ENCODE measurements at regions not wholly inside any gene's neighbourhood (a gene's known extent, or its start where the extent isn't known, plus 50 kb on each side); places are given as distances from the start of the nearest gene placed in this dataset.

GRCh38 chr5:125659316-125660023, 763.7 kb upstream of the GRAMD2B start (continued):
- TF ChIP-seq CREB1 (IDR thresholded peaks at IDR 0.05; ENCODE audit: low read depth) (no peak), NRF1 (conservative IDR thresholded peaks at IDR 0.05; ENCODE audit: low read depth, low read length) (no peak), HDGF (IDR thresholded peaks at IDR 0.05) (no peak), POLR2AphosphoS5 (IDR thresholded peaks at IDR 0.05; ENCODE audit: low read length) (no peak)

DNA sequence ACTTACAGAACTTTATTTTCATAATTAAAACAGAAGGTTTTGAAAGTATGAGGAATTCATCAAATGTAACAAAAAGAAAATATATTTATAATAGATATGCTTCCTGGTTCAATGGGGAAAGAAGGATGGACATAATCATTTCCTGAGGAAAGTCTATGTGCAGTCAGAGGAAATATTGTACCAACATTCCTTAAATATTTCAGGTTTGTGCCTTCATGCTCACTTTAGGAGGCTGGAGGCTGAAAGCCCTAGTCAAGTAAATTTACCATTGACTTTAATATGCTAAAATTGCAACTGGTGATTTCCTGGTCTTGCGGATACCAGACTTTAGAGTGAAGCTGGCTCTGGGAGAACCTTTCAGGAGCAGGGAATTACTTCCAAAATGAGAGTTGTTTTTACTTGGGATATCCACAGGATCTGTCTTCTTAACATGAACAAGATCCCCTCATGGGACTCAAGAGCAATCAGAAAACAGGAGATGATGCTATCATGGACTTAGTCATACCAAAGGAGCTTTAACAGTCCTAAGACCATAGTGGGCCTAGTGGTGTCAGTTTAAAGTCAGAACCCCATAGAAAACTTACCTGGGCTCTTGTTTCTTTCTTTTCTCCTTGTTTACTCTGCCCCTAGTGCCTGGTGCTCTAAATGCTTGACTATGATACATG, 762.8 kb upstream of the GRAMD2B start:
- ChIA-PET SMC1A (ENCODE audit: uncharacterized antibody, unreplicated experiment) (no interaction called here), POLR2A (no interaction called here), RAD21 (ENCODE audit: unreplicated experiment) (no interaction called here), CTCF (no interaction called here)
- no peak for ATAC-seq
- TF ChIP-seq, protein P1, sequence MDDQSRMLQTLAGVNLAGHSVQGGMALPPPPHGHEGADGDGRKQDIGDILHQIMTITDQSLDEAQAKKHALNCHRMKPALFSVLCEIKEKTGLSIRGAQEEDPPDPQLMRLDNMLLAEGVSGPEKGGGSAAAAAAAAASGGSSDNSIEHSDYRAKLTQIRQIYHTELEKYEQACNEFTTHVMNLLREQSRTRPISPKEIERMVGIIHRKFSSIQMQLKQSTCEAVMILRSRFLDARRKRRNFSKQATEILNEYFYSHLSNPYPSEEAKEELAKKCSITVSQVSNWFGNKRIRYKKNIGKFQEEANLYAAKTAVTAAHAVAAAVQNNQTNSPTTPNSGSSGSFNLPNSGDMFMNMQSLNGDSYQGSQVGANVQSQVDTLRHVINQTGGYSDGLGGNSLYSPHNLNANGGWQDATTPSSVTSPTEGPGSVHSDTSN (IDR thresholded peaks at IDR 0.05; ENCODE audit: insufficient replicate concordance, low read depth, low read length), result no peak
- TF ChIP-seq ZNF592 (IDR thresholded peaks at IDR 0.05) (no peak), RCOR1 (conservative IDR thresholded peaks at IDR 0.05; ENCODE audit: low read depth, low read length) (no peak)
- Histone ChIP-seq H3K79me2 (ENCODE audit: control insufficient read depth, insufficient read depth, low read length) (no peaks in the 10 kb centered on the region), H3K27ac (ENCODE audit: control insufficient read depth, insufficient read depth) (no peak overlapping the region), H4K20me1 (ENCODE audit: control insufficient read depth, insufficient read depth) (no peaks in the 10 kb centered on the region), H3K4me2 (ENCODE audit: control insufficient read depth, insufficient read depth) (no peak overlapping the region), H2AFZ (ENCODE audit: control insufficient read depth, low read depth, low read length) (no peak overlapping the region), H3K4me3 (no peak overlapping the region), H3K9ac (ENCODE audit: control insufficient read depth, insufficient read depth, low read length) (no peak overlapping the region), H3K9me3 (replicated peaks; ENCODE audit: control insufficient read depth, insufficient read depth, low read length) (no peaks in the 10 kb centered on the region), H3K27me3 (replicated peaks in 1 of 2; ENCODE audit: control insufficient read depth in 2 of 2, insufficient read depth in 2 of 2, low read length in 1 of 2) (no peaks in the 10 kb centered on the region), H3K4me1 (ENCODE audit: control insufficient read depth, insufficient read depth, low read length) (no peaks in the 10 kb centered on the region), H3K36me3 (ENCODE audit: control insufficient read depth in 2 of 2, insufficient read depth in 2 of 2, low read length in 1 of 2) (no peaks in the 10 kb centered on the region)
- no peak for DNase-seq (ENCODE audit: low read depth, low spot score)
- 81% methylated on average over 1 of the region's 1 CpG for WGBS (ENCODE audit: insufficient coverage, insufficient replicate concordance, low lambda C conversion rate, missing lambda C conversion rate)
- no TSS peak for BruUV-seq (replicated peaks)
- in situ Hi-C loops (cut with MboI) (no loop called here), intact Hi-C loops (cut with micrococcal nuclease; ENCODE audit: unreplicated experiment) (no loop called here)
- FAIRE-seq, result no peak

Data from GM12878 (cell line).